ENCODE measurements at regions not wholly inside any gene's neighbourhood (a gene's known extent, or its start where the extent isn't known, plus 50 kb on each side); places are given as distances from the start of the nearest gene placed in this dataset.

DNA sequence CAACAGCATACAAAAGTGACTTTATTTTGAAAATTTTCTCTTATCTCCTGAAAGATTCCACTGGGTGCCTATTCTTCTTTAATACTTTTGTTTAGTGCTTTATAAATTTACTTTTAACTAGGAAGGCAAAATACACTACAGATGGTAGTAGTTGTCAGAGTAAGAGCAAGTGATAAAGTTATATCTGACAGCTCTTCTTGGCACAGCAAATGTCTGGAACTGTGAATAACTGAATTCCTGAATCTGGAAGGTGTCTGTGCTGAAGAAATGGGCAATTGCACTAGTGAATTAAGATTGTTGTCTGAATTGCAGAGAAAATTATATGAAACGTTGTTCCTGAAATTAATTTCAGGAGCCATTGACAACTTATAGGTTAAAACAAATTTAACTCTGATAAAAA lies 213.8 kb upstream of the CBLB start:
- TF ChIP-seq, protein P1, sequence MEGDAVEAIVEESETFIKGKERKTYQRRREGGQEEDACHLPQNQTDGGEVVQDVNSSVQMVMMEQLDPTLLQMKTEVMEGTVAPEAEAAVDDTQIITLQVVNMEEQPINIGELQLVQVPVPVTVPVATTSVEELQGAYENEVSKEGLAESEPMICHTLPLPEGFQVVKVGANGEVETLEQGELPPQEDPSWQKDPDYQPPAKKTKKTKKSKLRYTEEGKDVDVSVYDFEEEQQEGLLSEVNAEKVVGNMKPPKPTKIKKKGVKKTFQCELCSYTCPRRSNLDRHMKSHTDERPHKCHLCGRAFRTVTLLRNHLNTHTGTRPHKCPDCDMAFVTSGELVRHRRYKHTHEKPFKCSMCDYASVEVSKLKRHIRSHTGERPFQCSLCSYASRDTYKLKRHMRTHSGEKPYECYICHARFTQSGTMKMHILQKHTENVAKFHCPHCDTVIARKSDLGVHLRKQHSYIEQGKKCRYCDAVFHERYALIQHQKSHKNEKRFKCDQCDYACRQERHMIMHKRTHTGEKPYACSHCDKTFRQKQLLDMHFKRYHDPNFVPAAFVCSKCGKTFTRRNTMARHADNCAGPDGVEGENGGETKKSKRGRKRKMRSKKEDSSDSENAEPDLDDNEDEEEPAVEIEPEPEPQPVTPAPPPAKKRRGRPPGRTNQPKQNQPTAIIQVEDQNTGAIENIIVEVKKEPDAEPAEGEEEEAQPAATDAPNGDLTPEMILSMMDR (IDR thresholded peaks at IDR 0.05), result no peak
- DNase-seq (ENCODE audit: low spot score), result no peak
- Mint-ChIP-seq H3K36me3 (ENCODE audit: low read depth) (no peaks in the 10 kb centered on the region), H3K4me3 (ENCODE audit: unreplicated experiment) (no peak overlapping the region), H3K27me3 (ENCODE audit: low read depth) (no peaks in the 10 kb centered on the region), H3K4me1 (ENCODE audit: low read depth) (peaks cover 4% of the 10 kb centered on the region), H3K27ac (ENCODE audit: unreplicated experiment) (no peak overlapping the region), H3K9me3 (ENCODE audit: low read depth) (no peaks in the 10 kb centered on the region)

DNA sequence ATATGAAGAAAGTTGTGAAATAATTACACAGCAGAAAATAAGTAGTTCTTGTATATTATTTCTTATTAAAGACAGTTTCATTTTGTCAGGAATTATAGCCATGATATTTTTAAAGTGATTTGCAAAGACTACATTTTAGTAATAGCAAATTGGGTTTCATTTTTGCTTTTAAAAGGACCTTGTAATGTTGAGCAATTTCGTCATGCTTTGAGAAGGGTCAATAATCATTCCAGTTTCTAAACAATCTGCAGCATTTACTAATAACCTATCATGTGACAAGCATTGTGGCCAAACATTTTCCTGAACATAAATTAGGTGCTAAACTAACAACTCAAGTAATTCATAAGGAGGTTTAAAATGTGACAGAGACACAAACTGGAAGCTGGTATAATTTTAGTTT lies 214.4 kb upstream of the CBLB start:
- Mint-ChIP-seq H3K4me3 (ENCODE audit: unreplicated experiment) (no peak overlapping the region), H3K36me3 (ENCODE audit: low read depth) (no peaks in the 10 kb centered on the region), H3K9me3 (ENCODE audit: low read depth) (no peaks in the 10 kb centered on the region), H3K4me1 (ENCODE audit: low read depth) (peaks cover 4% of the 10 kb centered on the region), H3K27ac (ENCODE audit: unreplicated experiment) (no peak overlapping the region), H3K27me3 (ENCODE audit: low read depth) (no peaks in the 10 kb centered on the region)
- TF ChIP-seq, protein P1 (IDR thresholded peaks at IDR 0.05), result no peak
- no peak for DNase-seq (ENCODE audit: low spot score)

DNA sequence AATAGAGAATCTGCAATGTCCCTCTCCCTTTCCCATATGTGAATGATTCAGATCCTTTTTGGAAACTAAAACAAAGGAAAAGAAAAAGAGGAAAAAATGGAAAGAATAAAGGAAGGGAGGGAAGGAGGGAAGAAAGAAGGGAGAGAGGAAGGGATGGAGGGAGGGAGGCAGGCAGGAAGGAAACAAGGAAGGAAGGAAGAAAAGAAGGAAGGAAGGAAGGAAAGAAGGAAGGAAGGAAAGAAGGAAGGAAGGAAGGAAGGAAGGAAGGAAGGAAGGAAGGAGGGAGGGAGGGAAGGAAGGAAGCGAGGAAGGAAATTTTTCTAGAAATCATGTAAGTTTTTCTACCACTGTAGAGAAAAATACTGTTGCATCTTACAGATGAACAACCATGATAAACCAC lies 215.0 kb upstream of the CBLB start:
- TF ChIP-seq, protein P1 (IDR thresholded peaks at IDR 0.05), result no peak
- H3K27me3 Mint-ChIP-seq (ENCODE audit: low read depth), result no peaks in the 10 kb centered on the region
- no peak overlapping the region for H3K4me3 Mint-ChIP-seq (ENCODE audit: unreplicated experiment)
- peaks cover 4% of the 10 kb centered on the region for H3K4me1 Mint-ChIP-seq (ENCODE audit: low read depth)
- no peak overlapping the region for H3K27ac Mint-ChIP-seq (ENCODE audit: unreplicated experiment)
- H3K36me3 Mint-ChIP-seq (ENCODE audit: low read depth), result no peaks in the 10 kb centered on the region
- DNase-seq (ENCODE audit: low spot score), result no peak
- no peaks in the 10 kb centered on the region for H3K9me3 Mint-ChIP-seq (ENCODE audit: low read depth)

DNA sequence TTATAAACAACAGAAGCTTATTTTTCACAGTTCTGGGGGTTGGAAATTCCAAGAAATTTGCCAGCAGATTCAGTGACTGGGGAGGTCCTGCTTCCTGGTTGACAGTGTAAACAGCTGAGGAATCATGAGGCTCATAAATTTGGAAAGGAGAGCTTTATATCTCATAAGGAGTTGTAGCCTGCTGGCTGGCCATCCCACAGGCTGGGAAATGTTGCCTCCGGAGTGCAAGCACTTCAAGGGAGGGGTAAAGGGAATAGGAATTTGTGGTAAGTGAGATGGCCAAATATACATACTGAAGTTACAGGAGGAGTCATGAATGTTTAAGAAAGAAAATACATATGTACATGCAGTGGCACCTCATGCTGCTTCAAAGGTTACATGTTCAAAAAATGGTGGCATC lies 217.2 kb upstream of the CBLB start:
- no peaks in the 10 kb centered on the region for H3K27me3 Mint-ChIP-seq (ENCODE audit: low read depth)
- no peak overlapping the region for H3K27ac Mint-ChIP-seq (ENCODE audit: unreplicated experiment)
- H3K4me3 Mint-ChIP-seq (ENCODE audit: unreplicated experiment), result no peak overlapping the region
- peaks cover 4% of the 10 kb centered on the region for H3K4me1 Mint-ChIP-seq (ENCODE audit: low read depth)
- no peak for DNase-seq (ENCODE audit: low spot score)
- TF ChIP-seq, protein P1 (IDR thresholded peaks at IDR 0.05), result no peak
- no peaks in the 10 kb centered on the region for H3K9me3 Mint-ChIP-seq (ENCODE audit: low read depth)
- H3K36me3 Mint-ChIP-seq (ENCODE audit: low read depth), result no peaks in the 10 kb centered on the region

DNA sequence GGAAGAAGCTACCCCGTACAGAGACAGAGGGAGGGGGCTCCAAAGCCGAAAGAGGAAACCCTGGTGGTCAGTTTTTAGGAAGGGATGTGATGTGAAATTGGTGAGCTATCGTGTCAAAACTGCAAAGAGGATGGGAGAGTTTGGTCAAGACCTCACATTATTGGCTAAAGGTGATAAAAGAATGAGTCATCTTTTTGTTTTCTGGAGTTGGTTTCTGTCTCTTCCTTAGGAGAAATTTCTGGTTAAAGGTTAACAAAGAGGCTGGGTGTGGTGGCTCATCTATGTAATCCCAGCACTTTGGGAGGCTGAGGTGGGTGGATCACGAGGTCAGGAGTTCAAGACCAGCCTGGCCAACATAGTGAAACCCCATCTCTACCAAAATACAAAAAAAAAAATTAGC lies 217.8 kb upstream of the CBLB start:
- no peak for DNase-seq (ENCODE audit: low spot score)
- Mint-ChIP-seq H3K4me1 (ENCODE audit: low read depth) (peaks cover 4% of the 10 kb centered on the region), H3K27me3 (ENCODE audit: low read depth) (no peaks in the 10 kb centered on the region), H3K9me3 (ENCODE audit: low read depth) (no peaks in the 10 kb centered on the region), H3K36me3 (ENCODE audit: low read depth) (no peaks in the 10 kb centered on the region), H3K27ac (ENCODE audit: unreplicated experiment) (no peak overlapping the region), H3K4me3 (ENCODE audit: unreplicated experiment) (no peak overlapping the region)
- TF ChIP-seq, protein P1 (IDR thresholded peaks at IDR 0.05), result no peak

All from chondrocyte (in vitro differentiated cells).